ENCODE measurements at regions not wholly inside any gene's neighbourhood (a gene's known extent, or its start where the extent isn't known, plus 50 kb on each side); places are given as distances from the start of the nearest gene placed in this dataset.

DNA sequence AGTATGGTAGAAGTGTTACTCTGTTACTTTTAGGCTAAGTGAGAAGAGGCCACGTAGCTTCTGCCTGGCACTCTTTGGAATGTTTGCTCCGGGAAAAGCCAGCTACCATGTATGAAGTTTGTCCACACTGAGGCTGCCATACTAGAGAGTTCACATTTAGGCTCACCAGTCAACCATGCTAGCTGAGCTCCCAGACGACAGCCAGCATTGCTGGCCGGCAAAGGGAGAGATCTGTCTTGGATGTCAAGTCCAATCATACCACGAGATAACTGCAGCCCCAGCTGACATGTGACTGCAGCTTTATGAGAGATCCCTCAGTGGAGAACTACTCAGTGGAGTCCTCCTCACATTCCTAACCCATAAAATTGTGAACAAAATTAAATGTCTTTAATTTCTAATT is 321.2 kb upstream of the F9 start:
- Histone ChIP-seq H3K9me3 (no peaks in the 10 kb centered on the region), H3K36me3 (no peaks in the 10 kb centered on the region), H3K27me3 (no peaks in the 10 kb centered on the region), H3K4me3 (no peak overlapping the region), H3K27ac (no peak overlapping the region), H3K4me1 (no peaks in the 10 kb centered on the region)
- no peak for DNase-seq
- intact Hi-C loops (cut with DNase I; ENCODE audit: low total_unique reads), result no loop called here
- TF ChIP-seq CTCF (IDR thresholded peaks at IDR 0.05) (no peak), POLR2A (IDR thresholded peaks at IDR 0.05) (no peak)

- H3K36me3 ChIP-seq, result no peaks in the 10 kb centered on the region
- H3K4me1 ChIP-seq, result no peaks in the 10 kb centered on the region
- intact Hi-C loops (cut with DNase I; ENCODE audit: low total_unique reads), result no loop called here
- TF ChIP-seq POLR2A (IDR thresholded peaks at IDR 0.05) (no peak), CTCF (IDR thresholded peaks at IDR 0.05) (no peak)
- H3K9me3 ChIP-seq, result no peaks in the 10 kb centered on the region
- H3K27me3 ChIP-seq, result no peaks in the 10 kb centered on the region
- H3K4me3 ChIP-seq, result no peak overlapping the region
- DNase-seq, result no peak
- H3K27ac ChIP-seq, result no peak overlapping the region
Measured at GRCh38 chrX:139207655-139208054, 322.9 kb upstream of the F9 start.

GRCh38 chrX:139206914-139207313 is 323.6 kb upstream of the F9 start:
- TF ChIP-seq CTCF (IDR thresholded peaks at IDR 0.05) (no peak), POLR2A (IDR thresholded peaks at IDR 0.05) (no peak)
- Histone ChIP-seq H3K36me3 (no peaks in the 10 kb centered on the region), H3K27ac (no peak overlapping the region), H3K9me3 (no peaks in the 10 kb centered on the region), H3K27me3 (no peaks in the 10 kb centered on the region), H3K4me1 (no peaks in the 10 kb centered on the region), H3K4me3 (no peak overlapping the region)
- no peak for DNase-seq
- intact Hi-C loops (cut with DNase I; ENCODE audit: low total_unique reads), result no loop called here

- no peaks in the 10 kb centered on the region for H3K4me1 ChIP-seq
- peak overlapping the region in 1 of 2 donors; percentile 64 for H3K27ac ChIP-seq
- intact Hi-C loops (cut with DNase I; ENCODE audit: low total_unique reads), result no loop called here
- H3K9me3 ChIP-seq, result no peaks in the 10 kb centered on the region
- peak overlapping the region; percentile 20 to 23 for H3K4me3 ChIP-seq
- TF ChIP-seq CTCF (IDR thresholded peaks at IDR 0.05), result no peak
- TF ChIP-seq POLR2A (IDR thresholded peaks at IDR 0.05), result peak in 1 of 2 donors; percentile 25
- DNase-seq, result peak in 1 of 2 donors; percentile 21
- H3K27me3 ChIP-seq, result no peaks in the 10 kb centered on the region
- no peaks in the 10 kb centered on the region for H3K36me3 ChIP-seq
Measured at GRCh38 chrX:139204898-139205667, 325.5 kb upstream of the F9 start.

DNA sequence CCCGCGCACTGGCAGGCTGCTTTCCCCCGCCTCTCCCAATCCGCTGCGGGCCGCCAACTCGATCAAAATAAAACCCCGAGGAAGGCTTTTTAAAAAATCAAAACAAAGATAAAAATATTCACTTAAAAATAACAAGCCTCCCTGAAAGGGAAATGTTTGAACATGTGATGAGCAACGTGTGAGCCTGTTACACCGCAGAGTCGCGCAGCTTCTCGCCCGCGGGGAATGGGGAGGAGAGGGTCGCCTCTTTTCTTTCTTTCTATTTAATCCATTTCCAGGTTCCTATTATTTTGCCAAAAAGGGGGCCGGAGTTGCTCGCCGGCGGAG is 326.0 kb upstream of the F9 start:
- no peaks in the 10 kb centered on the region for H3K27me3 ChIP-seq
- no peaks in the 10 kb centered on the region for H3K9me3 ChIP-seq
- no peaks in the 10 kb centered on the region for H3K4me1 ChIP-seq
- intact Hi-C loops (cut with DNase I; ENCODE audit: low total_unique reads), result no loop called here
- no peak for DNase-seq
- peak overlapping the region; percentile 20 to 23 for H3K4me3 ChIP-seq
- H3K27ac ChIP-seq, result peak overlapping the region in 1 of 2 donors; percentile 37
- TF ChIP-seq POLR2A (IDR thresholded peaks at IDR 0.05), result no peak
- TF ChIP-seq CTCF (IDR thresholded peaks at IDR 0.05), result no peak
- H3K36me3 ChIP-seq, result no peaks in the 10 kb centered on the region
